GM18909 (cell line): ENCODE measurements at regions not wholly inside any gene's neighbourhood (a gene's known extent, or its start where the extent isn't known, plus 50 kb on each side); places are given as distances from the start of the nearest gene placed in this dataset.
"Not testable (repeated sequence)": the region's sequence is repeated elsewhere in the genome, so short reads cannot be mapped to it uniquely, and the experiment has no call there.

Experiments
- ATAC-seq: cut with Tn5 transposase; IDR thresholded peaks from one replicate; pipeline ENCODE4 v1.9.1; 2021; ENCODE audit warnings: mild to moderate bottlenecking; ENCODE audit not compliant: unreplicated experiment, poor library complexity

DNA sequence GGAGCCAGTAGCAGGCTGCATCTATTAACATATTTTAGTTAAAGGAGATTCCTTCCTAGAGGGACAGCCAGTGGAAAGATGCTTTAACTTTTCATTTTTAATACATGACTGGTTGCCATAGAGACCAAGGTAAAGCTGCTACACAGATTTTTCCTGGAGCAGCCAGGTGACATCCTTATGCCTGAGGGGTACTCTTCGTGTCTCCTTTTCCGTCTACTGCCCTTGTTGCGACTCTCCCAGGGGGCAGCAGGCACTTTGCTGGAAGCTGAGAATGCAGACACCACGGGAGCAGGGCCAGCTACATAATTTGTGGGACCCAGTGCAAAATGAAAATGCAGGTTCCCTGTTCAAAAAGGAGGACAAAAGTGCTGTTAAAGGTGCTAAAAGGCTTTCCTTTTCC, 340.4 kb downstream of the CEP170 start:
- not testable (repeated sequence) for ATAC-seq

DNA sequence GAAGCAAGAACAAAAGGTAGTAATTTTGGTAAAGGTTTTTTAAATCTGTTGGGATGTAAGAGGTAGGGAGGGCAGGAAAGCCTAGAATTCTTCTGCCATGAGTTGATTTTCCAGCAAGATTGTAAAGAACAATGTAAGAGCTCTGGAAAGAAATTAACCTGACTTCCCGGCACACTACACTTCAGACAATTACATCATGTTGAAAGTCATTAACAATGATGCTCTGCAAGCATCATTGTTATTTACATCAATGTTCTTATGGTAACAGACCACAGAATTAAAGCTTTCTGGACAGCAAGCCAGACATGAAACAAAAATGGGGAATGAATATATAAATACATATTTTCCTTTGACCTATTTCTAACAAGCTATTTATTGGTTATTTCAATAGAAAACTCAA, 342.2 kb downstream of the CEP170 start:
- not testable (repeated sequence) for ATAC-seq

DNA sequence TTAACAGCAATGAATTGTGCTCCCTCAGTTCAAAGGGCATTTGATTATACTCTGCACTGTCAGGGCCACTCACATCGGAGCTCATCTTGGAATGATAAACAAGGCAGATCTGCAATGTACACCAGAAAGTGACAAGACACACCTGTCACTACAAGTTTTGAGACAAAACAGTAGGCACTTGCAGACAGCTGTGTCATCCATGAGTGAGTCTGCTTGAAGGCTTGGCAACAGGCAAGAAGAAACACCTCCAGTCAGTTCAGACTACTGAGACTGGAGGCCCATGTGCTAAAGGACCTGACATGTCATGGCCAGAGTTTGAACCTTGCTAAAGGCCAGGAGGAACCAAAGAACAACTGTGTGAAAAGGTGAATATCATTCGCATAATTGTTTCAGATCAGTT, 354.5 kb downstream of the CEP170 start:
- ATAC-seq: peak; percentile 58

DNA sequence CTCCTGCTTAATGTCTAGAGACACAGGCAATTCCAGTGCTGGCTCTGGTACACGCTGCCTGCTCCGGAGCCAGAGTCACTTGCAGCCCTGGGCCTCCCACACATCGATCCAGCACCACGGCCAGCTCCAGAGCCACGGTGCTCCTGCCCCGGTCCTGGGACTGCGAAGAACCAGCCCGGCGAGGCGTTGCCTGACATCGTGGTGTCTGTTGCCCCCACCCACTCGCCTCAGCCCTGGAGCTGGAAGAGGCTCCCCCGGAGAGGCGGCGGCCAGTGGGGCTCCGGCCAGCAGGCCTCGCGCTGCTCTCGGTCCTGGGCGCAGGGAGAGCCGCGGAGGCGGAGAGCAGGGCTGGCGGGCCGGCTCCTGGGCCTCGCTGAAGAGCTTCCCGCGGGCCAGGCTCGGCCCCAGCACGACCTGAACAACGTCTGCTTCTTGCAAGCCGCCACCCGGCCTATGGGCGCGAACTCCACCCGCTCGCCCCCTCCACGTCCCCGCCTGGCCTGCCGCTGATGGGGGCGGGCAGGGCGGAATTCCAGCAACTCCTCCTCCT, 364.8 kb downstream of the CEP170 start:
- ATAC-seq: no peak

DNA sequence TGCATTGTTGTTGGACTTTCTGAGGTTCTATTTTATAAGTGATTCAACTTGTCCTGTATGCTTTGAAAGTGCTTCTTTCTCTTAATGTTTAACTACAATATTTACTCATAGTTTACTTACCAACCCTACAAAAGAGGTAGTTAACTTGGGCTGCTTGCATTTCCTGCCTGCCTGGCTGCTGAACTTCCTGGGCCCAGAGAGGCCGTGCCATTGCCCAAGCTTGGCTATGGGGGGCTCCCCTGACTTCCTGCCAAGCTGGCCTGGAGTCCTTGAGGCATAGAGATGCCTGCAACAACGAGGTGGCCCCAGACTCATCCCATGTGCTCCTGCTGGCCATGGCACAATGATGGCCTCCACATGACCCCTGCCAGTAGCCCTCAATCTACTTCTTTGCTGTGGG, 361.6 kb upstream of the PLD5 start:
- peak; percentile 97 for ATAC-seq

DNA sequence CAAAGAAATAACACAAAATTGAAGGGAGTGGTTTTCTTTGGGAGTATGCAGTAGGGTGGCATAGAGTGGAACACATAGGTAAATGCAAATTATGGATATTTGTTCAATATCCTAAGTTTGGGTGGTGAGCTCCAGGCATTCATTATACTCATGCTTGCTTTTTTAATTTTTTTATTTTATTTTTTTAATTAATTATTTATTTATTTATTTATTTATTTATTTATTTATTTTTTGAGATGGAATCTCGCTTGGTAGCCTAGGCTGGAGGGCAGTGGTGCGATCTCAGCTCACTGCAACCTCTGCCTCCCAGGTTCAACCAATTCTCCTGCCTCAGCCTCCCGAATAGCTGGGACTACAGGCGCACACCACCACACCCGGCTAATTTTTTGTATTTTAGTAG, 355.5 kb upstream of the PLD5 start:
- not testable (repeated sequence) for ATAC-seq

DNA sequence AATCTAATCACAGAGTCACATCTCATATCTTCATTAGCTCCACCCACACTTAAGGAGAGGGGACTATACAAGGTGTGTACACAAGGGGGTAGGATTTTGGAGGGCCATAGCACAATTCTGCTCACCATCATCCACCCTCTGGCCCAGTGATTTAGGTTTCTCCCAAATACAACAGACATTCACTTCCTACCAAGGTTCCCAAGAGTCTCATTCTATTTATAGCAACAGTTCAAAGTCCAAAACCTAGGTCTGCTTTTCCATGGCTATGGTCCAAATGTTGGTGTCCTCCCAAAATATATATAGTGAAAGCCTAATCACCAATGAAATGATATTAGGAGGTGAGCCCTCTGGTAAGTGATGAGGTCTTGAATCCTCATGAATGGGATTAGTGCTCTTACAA, 353.2 kb upstream of the PLD5 start:
- ATAC-seq: no peak

DNA sequence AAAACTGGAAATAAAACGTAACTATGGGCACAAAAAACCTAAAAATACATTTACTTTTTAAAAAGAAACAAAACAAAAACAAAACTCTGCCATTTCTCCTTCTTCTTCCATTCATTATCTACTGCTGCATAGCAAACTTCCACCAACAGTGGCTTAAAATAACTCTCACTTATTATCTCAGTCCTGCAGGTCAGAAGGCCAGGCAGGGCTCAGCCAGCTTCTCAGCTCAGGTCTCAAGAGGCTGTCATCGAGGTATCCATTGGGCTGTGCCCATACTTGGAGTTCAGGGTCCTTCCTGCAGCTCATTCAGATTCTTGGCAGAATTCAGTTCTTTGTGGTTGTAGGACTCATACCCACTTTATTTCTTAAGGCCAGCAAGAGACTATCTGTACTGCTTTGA, 352.7 kb upstream of the PLD5 start:
- ATAC-seq: no peak

DNA sequence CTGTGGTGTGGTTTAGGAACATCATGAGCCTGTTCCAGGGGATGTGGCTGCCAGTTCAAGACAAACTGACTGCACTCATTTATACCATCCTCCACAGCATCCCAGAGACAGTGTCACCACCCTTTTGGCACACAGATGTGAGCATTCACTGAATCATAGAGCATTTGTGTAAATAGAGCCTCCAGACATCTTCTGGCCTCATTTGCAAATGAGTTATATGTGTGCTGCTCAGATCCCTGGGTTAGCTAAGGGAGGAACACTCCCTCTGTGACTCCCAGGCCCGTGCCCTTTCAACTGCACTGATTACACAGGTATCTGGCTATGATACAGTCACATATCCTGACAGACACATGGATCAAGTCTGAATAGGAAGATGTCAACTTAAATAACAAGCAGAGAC, 351.5 kb upstream of the PLD5 start:
- no peak for ATAC-seq

DNA sequence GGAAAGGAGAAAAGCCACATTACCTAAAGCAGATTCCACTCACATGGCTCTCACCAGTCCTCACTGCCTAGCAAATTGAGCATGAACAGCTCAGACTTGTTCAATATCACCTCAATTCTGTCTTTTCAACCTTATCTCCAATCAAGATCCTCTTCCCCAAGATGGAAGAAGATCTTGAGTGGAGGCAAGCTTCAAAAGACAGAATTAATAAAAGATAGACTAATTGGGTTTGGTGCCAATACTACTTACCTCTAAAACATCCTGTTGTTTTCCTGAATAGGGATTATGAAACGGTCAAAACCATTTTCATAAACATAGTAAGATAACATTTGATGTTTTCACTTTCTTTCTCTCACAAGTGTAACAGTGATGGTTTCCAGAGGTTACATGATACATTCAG, 349.2 kb upstream of the PLD5 start:
- ATAC-seq: no peak

DNA sequence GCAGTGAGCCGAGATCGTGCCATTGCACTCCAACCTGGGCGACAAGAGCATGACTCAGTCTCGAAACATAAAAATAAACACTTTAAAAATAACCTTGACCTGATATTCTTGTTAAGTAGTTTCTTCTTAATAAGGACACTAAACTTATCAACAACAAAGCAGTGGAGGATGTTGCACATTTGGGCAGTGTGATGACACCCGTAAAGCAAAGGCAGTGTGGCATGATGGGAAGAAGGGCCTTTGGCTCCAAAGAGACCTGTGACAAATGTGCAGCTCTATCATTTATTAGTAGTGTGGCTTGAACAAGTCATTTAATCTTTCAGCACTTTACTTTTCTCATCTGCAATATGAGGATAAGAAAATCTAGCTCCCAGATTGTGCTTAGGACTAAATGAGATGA, 348.0 kb upstream of the PLD5 start:
- ATAC-seq: no peak

DNA sequence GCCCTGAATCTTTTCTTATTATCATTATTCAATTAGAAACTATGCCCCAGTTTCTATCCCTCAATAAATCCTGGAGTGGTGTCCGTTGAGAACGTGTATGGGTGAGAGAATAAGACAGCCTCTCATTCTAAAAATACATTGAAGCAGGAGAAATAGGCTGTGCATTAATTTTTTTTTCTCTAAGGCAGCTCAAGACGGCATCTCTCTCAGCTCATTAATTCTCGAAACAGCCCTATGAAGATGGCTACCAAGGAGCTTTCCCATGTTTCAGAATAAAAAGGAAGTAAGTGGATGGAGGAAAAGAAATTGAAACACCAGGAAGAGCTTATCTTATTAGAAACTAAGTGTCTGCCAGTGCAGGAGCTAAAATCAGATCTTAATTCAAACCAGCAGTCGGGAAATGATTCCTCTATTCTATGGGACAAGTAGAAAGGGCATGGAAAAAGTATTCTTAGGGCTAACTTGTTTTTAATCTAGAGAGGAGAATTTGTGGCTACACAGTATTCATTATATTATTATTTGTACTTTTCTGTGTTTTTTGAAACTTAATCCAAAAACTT, 347.1 kb upstream of the PLD5 start:
- no peak for ATAC-seq

DNA sequence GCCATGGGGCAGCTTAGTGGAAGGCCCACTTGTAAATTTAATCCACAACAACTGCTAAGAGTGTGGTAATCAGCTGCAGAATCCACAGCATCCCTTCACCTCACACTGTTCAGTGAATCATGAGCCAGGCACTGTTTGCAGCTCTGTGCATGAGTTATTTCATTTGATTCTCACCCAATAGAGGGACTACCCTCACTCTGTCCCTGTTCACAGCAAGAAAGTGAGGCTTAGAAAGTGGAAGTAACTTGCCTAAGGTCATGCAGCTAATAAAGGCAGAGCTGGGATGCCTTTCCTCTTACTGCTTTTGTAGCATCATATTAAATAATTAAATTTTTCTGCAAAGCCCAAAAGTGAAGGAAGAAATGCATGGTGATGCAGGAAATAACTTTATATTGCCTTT, 346.5 kb upstream of the PLD5 start:
- ATAC-seq: peak; percentile 64

DNA sequence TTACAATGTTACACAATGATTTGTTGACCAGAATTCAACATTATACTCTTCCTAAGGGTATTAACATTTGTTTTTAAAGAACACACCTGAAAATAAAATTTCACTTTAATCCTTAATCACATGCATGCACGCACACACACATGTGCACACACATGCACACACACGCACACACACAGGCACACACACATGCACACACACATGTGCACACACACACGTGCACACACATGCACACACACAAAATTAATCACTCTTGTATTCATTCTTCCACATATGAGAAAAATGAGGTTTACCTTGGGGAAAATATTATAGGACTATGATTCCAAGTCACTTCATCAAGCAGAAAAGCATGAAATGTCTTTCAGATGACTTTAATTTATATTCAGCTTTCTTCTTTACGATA, 331.8 kb upstream of the PLD5 start:
- ATAC-seq: no peak

DNA sequence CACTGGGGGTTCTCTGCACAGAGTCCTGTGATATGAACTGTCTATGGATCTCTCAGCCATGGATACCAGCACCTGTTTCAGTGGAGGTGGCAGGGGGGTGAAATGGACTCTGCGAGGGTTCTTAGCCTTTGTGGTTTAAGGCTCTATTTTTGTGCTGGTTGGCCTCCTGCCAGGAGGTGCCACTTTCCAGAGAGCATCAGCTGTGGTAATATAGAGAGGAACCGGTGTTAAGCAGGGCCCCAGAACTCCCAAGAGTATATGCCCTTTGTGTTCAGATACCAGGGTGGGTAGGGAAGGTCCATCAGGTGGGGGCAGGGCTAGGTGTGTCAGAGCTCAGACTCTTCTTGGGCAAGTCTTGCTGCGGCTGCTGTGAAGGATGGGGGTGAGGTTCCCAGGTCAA, 330.0 kb upstream of the PLD5 start:
- no peak for ATAC-seq

DNA sequence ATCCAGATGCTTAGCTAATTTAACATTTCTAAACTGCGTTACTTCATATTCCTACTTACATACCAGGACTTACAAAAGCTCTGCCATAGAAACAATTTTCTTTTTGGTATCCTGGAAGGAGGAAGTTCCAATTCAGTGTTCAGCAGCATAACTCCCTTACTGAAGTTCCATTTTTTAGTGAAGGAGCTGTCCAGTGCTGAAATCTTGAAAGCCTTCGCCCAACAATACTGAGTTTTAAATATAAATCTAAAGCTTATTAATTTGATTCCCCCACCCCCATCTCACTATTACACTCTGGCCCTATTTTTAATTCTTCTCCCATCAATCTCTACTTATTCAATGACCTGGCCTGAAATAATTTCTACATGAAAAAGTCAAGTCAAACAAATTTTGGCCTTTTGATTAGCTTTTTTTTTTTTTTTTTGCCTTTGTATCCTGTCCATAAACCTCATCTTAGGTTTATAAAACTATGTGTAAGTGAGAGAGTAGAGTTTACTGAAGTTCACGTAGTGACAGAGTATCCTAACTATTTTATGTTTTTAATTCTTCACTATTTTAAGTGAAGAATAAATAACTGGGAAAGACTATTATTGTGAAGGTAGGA, 323.0 kb upstream of the PLD5 start:
- ATAC-seq: no peak

DNA sequence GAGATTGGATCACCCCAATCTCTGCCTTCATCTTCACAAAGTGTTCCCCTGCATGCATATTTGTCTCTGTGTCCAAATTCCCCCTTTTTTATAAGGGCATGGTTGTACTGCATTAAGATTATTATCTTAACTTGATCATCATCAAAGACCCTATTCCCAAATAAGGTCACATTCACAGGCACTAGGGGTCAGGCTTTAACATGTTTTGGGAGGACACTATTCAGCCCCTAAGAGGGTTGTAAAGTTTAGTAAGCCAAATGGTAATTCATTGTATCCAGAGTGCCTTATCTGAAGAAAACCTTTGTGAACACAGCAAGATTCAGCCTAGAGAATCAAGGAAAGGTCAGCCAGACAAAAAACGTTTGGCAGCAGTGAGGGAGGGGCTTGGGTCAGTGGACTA, 317.6 kb upstream of the PLD5 start:
- no peak for ATAC-seq

DNA sequence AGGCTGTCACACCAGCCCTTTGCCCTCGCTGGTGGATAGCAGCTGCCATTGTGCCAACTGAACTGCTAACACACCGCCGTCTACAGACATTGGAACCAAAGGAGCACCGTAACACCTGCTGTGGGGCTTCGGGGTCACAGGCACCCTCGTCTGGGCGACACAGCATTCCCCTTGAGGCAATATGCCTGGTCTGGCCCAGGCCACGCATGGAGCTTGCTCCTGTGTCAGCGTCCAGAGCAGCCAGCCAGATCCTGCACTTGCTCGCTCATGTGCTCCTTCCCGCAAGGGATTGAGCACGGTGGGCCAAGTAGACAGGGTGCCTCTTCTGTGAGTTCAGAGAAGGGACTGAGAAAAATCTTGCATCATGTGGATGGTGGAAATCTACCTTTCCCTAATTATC, 314.6 kb upstream of the PLD5 start:
- no peak for ATAC-seq

DNA sequence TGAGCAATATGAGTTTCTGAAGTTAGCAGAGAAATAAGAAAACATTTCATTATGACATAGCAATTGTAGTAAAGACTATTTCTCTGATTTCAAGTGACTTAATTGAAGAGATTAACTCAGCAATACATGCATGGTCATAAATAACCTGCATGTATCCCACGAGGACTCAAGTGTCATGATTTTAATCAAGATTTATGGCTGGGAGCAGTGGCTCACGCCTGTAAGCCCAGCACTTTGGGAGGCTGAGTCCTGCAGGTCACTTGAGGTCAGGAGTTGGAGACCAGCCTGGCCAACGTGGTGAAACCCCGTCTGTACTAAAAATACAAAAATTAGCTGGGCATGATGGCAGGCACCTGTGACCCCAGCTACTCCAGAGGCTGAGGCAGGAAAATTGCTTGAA, 311.9 kb upstream of the PLD5 start:
- no peak for ATAC-seq

DNA sequence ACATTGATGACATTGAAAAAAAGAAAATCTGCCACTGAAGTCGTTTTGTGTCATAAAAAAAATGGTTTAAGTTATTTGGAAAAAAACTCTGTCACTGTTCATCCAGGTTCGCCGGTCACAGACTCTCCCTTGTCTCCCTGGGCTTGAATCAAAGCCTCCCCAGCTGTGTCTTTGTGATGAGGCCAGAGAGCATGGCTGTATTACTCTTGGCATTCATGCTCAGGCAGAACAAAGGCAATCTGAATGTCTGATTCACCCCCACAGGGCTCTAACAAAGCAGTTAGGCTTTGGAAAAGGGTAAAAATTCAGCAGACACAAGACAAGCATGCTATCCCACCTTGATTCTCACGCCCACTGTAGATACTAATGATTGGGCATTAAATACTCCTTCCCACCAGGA, 304.3 kb upstream of the PLD5 start:
- ATAC-seq: no peak

DNA sequence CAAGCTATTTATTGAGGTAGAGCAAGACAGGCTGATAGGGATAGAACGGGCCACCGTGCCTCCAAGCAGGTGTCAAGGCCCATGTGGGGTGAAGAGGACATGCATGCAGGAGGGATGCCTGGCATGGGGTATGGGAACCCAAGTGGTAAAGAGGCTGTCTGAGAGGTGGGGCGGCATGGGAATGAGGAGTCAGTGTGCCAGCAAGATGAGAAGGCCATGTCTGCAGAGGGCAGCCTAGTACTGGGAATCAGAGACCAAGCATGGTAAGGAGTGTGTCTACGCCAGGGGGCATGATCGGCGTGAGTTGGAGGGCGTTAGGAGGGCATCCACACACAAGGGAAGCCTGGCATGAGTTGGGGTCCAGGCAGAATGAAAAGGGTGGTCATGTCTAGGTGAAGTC, 303.7 kb upstream of the PLD5 start:
- no peak for ATAC-seq

DNA sequence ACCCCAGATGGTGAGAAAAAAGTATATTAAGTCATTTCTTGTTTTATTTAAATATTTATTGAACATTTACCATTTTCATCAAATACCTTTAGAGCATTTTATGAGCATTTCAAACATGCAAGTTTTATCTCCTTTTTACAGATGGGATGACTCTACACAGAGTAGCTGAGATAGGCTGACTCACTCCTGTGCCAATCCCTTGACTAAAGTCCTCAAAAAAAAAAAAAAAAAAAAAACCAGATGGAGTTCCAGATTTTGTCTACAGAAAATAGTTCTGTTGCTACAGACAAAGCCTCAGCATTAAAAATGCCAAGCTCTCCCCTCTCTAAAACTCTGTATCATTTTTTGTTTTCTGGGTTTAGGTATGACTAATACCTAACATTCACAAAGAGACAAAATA, 303.0 kb upstream of the PLD5 start:
- ATAC-seq: no peak
